Stimulated activated naive CD8-positive, alpha-beta T cell treated with anti-CD3 and anti-CD28 coated beads, Interleukin-15, amount 100 ng/mL, for 72 hours (primary cell): ENCODE measurements at regions not wholly inside any gene's neighbourhood (a gene's known extent, or its start where the extent isn't known, plus 50 kb on each side); places are given as distances from the start of the nearest gene placed in this dataset.

Source experiments
- ATAC-seq: fragments of 150-1000 bp; cut with Tn5 transposase; 2 replicates; pipeline ENCODE4 v1.10.0; 2021; ENCODE audit warnings: mild to moderate bottlenecking, moderate library complexity
- DNase-seq, 2 donors: peaks; one replicate each; pipeline ENCODE4 v3.0.0; 2021 to 2022
- H3K27ac Mint-ChIP-seq, 2 donors: one replicate each; pipeline ENCODE4 v1.8.0; 2022; ENCODE audit warnings: mild to moderate bottlenecking in 2 of 2, mixed read lengths in 2 of 2, moderate library complexity in 2 of 2
- H3K27me3 Mint-ChIP-seq: one replicate; pipeline ENCODE4 v1.8.0; 2022; ENCODE audit warnings: mixed read lengths
- H3K4me1 Mint-ChIP-seq: one replicate; pipeline ENCODE4 v1.8.0; 2022; ENCODE audit warnings: mild to moderate bottlenecking, mixed read lengths
- H3K4me3 Mint-ChIP-seq, 2 donors: one replicate each; pipeline ENCODE4 v1.8.0; 2022; ENCODE audit warnings: mild to moderate bottlenecking in 2 of 2, mixed read lengths in 2 of 2, moderate library complexity in 1 of 2
- H3K9me3 Mint-ChIP-seq, 2 donors: one replicate each; pipeline ENCODE4 v1.8.0; 2022; ENCODE audit warnings: mixed read lengths in 2 of 2

DNA sequence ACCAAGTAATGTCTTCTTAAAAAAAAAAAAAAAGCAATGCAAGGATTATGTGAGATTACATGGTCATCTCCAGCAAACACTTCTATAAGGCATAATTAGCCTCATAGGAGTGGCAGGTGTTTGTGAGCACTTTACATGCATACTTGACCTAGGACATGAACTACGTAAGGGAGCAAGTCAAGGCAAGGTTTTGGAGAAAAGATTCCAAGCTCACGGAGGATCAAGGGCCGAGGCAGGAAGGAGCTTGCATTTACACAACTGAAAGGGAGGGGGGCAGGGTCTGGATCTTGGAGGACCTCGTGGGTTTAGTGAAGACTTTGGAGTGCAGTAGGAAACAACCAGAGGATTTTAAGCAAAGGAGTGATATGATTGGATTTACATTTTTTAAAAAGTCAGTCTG lies 112.5 kb downstream of the CCER1 start:
- no peak overlapping the region for H3K4me3 Mint-ChIP-seq
- no peaks in the 10 kb centered on the region for H3K27me3 Mint-ChIP-seq
- DNase-seq (no peak), ATAC-seq (no peak)
- H3K4me1 Mint-ChIP-seq = no peaks in the 10 kb centered on the region
- no peak overlapping the region for H3K27ac Mint-ChIP-seq
- H3K9me3 Mint-ChIP-seq = no peaks in the 10 kb centered on the region

DNA sequence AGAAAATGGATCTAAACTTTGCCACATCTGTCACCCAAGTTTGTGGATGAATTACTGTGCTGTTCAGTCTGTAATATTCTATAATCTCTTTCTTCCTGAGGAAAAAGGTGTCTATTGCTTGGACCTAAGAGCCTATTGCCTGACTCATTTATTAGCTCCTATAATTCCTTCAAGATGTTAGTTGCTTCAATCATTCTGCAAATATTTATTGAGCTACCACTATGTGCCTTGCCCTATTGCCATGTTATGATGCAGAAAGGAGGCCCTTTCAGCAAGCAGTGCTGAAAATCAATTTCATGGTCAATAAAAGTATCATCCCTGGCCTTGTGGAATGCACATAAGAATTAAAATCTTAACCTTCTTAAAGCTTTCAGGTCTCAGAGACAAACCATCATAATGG lies 113.6 kb downstream of the CCER1 start:
- Mint-ChIP-seq H3K27me3 (no peaks in the 10 kb centered on the region), H3K4me3 (no peak overlapping the region), H3K4me1 (no peaks in the 10 kb centered on the region), H3K27ac (no peak overlapping the region), H3K9me3 (no peaks in the 10 kb centered on the region)
- no peak for ATAC-seq
- DNase-seq = no peak

DNA sequence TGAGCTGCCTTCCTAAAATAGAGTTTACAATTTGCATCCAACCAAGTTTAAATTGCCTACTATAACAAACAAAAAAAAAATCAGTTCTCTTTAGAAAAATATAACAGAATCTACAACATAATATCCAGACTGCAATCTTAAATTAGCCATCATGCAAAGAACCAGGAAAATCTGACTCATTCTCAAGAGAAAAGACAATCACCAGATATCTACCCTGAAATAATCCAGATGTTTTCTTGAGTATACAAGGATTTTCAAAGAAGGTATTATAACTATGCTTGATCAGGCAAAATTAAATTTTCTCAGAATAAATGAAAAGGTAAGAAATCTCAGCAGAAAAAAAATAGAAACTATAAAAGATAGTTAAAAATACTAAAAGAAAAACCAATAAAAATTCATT lies 115.6 kb downstream of the CCER1 start:
- H3K27me3 Mint-ChIP-seq = no peaks in the 10 kb centered on the region
- ATAC-seq (no peak), DNase-seq (no peak)
- H3K4me1 Mint-ChIP-seq = no peaks in the 10 kb centered on the region
- no peaks in the 10 kb centered on the region for H3K9me3 Mint-ChIP-seq
- no peak overlapping the region for H3K4me3 Mint-ChIP-seq
- no peak overlapping the region for H3K27ac Mint-ChIP-seq

DNA sequence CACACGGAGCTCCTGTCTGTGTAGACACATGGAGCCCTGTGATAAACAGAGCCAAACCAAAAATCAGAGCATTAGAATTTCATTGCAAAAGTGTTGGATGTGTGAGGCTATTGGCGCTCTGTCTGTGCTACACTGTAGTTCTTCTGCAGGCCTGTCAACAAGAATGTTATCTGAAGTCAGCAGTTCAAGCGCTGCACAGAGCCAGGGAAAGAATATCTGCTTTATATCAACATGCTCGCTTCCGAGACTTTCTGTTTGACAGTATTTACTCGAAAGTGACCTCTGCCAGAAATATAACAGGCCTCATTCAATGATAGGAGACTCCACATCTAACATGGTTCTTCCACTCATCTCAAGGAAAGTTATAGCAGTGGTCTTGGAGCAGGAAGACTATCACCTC lies 118.3 kb downstream of the CCER1 start:
- Mint-ChIP-seq H3K4me1 (no peaks in the 10 kb centered on the region), H3K27me3 (peaks cover 10% of the 10 kb centered on the region), H3K9me3 (no peaks in the 10 kb centered on the region), H3K4me3 (no peak overlapping the region), H3K27ac (no peak overlapping the region)
- DNase-seq (no peak), ATAC-seq (no peak)

DNA sequence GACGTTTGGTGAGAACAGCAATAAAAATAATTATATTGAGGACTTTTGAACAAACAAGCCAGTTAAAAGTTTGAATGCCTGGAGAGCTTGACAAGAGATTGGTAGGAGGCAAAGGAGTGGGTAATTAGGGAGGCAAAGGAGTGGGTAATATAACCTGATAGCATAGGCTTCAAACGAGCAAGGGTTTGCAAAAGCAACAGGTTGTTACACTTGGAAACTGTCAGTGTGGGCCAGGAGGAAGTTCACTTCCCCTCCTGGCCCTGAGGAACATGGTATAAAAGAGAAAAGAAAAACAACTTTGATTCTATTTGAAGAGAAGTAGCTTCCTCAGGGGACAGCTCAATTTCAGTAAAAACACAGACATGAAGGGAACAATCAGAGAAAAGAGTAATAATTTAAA lies 121.7 kb downstream of the CCER1 start:
- no peak for DNase-seq
- no peak overlapping the region for H3K4me3 Mint-ChIP-seq
- no peaks in the 10 kb centered on the region for H3K9me3 Mint-ChIP-seq
- no peaks in the 10 kb centered on the region for H3K4me1 Mint-ChIP-seq
- H3K27me3 Mint-ChIP-seq = peaks cover 12% of the 10 kb centered on the region
- no peak overlapping the region for H3K27ac Mint-ChIP-seq
- no peak for ATAC-seq

DNA sequence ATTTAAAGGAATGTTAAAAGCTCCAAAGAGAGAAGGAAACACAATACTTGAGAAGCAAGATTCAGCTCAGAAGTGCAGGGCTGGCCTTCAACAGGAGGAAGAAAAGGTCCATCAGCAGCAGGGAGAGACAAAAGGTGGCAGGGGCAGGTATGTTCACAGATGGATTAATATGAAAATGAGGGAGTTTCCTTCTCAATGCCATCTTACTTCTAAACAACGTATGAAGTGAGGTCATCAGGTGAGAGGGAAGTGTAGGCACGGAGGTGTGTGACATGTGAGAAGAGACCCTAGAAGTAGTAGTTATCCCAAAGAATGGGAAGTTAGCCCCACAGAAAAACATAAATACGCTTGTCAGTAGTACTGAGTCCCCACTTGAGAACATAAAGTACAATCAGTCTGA lies 122.5 kb downstream of the CCER1 start:
- Mint-ChIP-seq H3K27me3 (peaks cover 12% of the 10 kb centered on the region), H3K27ac (no peak overlapping the region), H3K9me3 (no peaks in the 10 kb centered on the region), H3K4me1 (no peaks in the 10 kb centered on the region), H3K4me3 (no peak overlapping the region)
- DNase-seq (no peak), ATAC-seq (no peak)

DNA sequence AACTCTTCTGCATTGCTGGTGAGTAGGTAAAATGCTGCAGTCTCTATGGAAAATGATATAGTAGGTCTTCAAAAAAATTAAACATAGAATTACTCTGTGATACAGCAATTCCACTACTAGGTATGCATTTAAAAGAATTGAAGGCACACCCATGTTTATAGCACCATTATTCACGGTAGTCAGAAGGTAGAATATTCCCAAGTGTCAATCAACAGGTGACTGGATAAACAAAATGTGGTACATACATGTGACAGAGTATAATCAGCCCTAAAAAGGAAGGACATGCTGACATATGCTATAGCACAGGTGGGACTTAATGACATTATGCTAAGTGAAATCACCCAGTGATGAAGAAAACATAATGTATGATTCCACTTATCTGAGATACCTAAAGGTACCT lies 123.3 kb downstream of the CCER1 start:
- H3K27ac Mint-ChIP-seq = no peak overlapping the region
- no peaks in the 10 kb centered on the region for H3K9me3 Mint-ChIP-seq
- no peaks in the 10 kb centered on the region for H3K4me1 Mint-ChIP-seq
- ATAC-seq = no peak
- no peak overlapping the region for H3K4me3 Mint-ChIP-seq
- peaks cover 12% of the 10 kb centered on the region for H3K27me3 Mint-ChIP-seq
- DNase-seq = no peak

DNA sequence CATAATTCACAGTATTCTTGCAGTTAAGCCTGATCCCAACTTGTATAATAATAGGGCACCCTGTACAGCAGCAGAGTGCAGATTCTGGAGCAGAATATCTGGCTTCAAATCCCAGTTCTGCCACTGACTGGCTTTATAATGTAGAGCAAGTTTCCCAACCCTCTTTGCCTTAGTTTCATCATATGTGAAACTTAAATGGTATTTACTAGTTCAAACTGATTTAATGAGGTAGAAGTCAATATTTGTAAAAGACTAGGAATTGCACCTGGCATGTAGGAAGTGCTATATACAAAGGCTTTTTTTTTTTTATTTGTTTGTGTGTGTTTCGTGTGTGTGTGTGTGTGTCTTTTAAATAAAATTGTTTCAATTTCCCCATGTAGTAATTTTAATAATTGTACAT lies 125.9 kb downstream of the CCER1 start:
- Mint-ChIP-seq H3K27me3 (peaks cover 12% of the 10 kb centered on the region), H3K4me3 (no peak overlapping the region), H3K4me1 (no peaks in the 10 kb centered on the region), H3K9me3 (no peaks in the 10 kb centered on the region), H3K27ac (no peak overlapping the region)
- DNase-seq (no peak), ATAC-seq (no peak)

DNA sequence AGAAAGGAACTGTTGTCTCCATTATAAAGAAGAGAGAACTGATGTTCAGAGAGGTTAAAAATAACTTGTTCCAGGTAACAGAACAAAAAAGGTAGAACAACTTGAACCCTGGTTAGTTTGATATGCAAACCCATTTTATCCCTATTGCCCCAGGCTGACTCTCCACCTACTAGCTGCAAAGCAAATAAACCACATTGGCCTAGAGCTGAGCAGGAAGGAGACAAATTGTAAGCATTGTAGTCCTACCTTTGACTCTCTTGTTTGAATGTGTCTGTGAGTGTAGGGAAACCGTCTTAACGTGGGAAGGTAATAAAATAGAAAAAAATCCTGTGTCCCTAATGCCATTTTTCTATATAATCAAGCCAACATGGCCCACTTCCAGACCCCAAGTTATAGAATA lies 126.4 kb downstream of the CCER1 start:
- H3K4me1 Mint-ChIP-seq = no peaks in the 10 kb centered on the region
- peaks cover 12% of the 10 kb centered on the region for H3K27me3 Mint-ChIP-seq
- DNase-seq = no peak
- no peak overlapping the region for H3K27ac Mint-ChIP-seq
- no peak for ATAC-seq
- H3K9me3 Mint-ChIP-seq = no peaks in the 10 kb centered on the region
- H3K4me3 Mint-ChIP-seq = no peak overlapping the region

DNA sequence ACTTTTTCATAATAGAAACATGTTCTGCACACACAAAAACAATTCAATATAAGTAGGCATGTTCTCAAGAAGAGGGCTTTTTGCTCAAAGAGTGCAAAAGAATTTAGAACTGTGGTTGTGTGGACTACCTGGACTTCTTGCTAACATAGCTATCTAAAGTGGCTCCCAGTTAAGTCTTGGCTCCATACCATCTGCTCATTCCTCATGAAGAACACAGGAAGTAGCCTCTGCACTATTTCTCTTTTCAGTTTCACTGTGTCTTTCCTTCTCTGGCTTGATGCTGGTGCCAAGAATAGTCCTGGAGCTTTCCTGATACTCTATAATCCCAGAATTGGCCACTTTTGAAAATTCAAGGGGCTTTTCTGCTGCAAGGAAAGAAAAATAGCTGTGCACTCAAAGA lies 127.4 kb downstream of the CCER1 start:
- Mint-ChIP-seq H3K9me3 (no peaks in the 10 kb centered on the region), H3K4me3 (no peak overlapping the region), H3K4me1 (no peaks in the 10 kb centered on the region), H3K27ac (no peak overlapping the region), H3K27me3 (peaks cover 10% of the 10 kb centered on the region)
- no peak for DNase-seq
- ATAC-seq = no peak

DNA sequence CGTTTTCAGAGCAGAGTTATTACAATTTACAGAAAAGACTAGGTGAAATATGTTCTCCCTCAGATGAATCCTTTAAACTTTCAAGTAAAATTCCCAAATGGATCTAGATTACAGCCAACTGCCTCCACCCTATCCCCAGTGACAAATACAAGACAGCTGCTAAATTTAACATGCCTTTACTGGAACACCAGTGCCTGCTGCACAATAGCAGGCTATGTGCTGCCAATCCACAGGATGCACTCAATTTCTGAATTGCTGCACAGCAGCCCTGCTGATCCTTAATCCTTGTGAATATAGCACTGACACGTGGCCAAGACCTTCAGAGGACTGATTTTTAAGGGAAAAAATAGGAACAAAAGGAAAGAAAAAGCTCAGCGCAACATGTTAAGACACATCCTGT lies 128.9 kb downstream of the CCER1 start:
- H3K27me3 Mint-ChIP-seq = no peaks in the 10 kb centered on the region
- no peak for ATAC-seq
- H3K4me3 Mint-ChIP-seq = no peak overlapping the region
- H3K4me1 Mint-ChIP-seq = no peaks in the 10 kb centered on the region
- H3K27ac Mint-ChIP-seq = no peak overlapping the region
- no peak for DNase-seq
- H3K9me3 Mint-ChIP-seq = no peaks in the 10 kb centered on the region

DNA sequence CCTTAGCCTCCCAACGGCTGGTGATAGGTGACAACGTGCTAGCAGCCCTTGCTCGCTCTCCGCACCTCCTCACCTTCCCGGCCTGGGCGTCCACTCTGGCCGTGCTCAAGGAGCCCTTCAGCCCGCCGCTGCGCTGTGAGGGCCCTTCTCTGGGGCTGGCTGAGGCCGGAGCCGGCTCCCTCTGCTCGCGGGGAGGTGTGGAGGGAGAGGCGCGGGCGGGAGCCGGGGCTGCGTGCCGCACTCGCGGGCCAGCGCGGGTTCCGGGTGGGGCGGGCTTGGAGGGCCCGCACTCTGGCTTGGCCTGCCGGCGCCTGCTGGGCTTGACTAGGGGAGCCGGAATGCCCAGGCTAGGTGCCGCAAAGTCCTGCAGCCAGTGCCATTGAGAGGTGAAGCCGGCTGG lies 131.1 kb downstream of the CCER1 start:
- Mint-ChIP-seq H3K27me3 (no peaks in the 10 kb centered on the region), H3K9me3 (no peaks in the 10 kb centered on the region), H3K4me3 (no peak overlapping the region), H3K4me1 (no peaks in the 10 kb centered on the region), H3K27ac (no peak overlapping the region)
- no peak for DNase-seq
- no peak for ATAC-seq

DNA sequence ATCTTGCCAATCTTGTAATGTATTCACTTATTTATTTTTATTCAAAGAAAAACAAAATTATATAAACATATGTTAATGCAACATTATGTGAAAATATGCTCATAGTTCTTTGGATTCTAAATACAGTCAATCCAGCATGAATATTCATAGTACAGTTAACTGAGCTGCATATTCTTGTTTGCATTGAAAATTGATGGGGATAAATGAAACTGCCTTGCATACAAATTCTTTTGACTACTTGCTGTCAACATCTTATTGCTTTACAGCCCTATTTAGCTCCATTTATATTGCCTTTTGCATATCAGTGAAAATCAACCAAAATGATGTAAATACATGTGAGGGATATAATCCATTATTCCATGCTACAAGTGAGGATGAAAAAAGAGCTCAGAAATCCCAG lies 135.3 kb downstream of the CCER1 start:
- Mint-ChIP-seq H3K27ac (no peak overlapping the region), H3K27me3 (no peaks in the 10 kb centered on the region), H3K9me3 (peaks cover 0 to 4% of the 10 kb centered on the region in 2 donors), H3K4me1 (no peaks in the 10 kb centered on the region), H3K4me3 (no peak overlapping the region)
- DNase-seq = no peak
- ATAC-seq = no peak

DNA sequence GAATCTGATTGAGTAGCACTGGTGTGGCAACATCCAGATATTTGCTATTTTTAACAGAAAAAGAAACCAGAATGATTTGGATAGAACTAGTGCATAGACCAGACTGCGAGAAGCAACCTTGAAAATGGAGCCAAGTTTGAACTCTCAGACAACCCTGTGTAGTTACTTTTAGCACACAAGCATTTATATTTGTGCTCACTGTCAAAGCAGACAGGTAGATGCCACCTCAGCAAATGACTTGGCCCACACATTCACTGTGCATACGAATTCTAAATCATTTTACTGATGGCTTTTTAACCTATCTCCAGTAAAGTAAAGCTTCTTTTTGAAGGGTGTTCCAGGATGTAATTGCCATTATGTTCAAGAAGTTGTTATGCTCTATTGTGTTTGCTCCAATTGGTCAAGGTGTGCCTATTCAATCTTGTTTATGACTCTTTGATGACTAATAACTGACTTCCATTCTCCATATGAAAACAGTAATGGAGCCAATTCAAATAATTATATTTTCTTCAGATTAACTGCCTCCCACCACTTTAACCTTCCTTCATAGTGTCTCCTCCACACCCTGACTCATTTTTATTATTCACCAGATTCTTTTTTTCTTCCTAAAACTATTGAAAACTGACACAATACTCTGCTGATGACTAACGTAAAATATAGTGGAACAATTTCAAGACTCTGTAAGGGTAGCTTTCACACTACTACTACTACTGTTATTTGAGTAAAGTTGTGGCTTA lies 138.5 kb downstream of the CCER1 start:
- Mint-ChIP-seq H3K4me1 (no peaks in the 10 kb centered on the region), H3K4me3 (no peak overlapping the region), H3K9me3 (peaks cover 4 to 6% of the 10 kb centered on the region in 2 donors), H3K27me3 (no peaks in the 10 kb centered on the region), H3K27ac (no peak overlapping the region)
- ATAC-seq (no peak), DNase-seq (no peak)

DNA sequence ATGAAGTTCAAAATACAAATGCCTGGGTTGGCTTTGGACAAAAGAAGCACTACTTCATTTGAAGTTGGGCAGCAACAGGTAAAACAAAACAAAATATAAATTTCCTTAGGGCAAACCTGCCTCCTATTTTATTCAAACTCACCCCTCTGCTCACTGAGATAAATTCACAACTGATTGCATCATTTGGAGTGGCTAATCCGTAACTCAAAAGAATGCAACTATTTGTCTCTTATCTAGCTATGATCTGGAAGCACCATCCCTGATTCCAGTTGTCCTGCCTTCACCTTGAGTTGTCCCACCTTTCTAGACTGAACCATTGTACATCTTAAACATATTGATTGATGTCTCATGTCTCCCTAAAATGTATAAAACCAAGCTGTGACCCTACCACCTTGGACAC lies 145.0 kb downstream of the CCER1 start:
- Mint-ChIP-seq H3K27ac (no peak overlapping the region), H3K9me3 (peaks cover 0 to 6% of the 10 kb centered on the region in 2 donors), H3K27me3 (no peaks in the 10 kb centered on the region), H3K4me3 (no peak overlapping the region), H3K4me1 (no peaks in the 10 kb centered on the region)
- ATAC-seq = no peak
- no peak for DNase-seq

DNA sequence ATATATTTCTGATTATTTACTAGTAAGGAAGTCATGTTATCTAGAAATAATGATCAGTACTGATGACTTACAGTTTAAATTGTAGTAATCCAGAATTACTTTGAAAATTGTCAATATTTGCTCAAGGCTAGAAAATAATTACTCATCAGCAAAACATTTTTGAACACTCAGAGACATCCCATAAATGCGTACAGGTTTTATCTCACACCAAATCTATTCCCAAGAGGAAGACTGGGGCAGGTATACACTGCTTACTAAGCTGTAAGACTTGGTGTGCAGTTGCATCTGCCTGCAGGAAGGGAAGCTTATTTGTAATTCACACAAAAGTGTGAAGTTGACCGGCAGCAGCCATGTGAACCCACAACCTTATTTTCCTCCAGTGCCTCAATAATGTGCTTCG lies 146.4 kb downstream of the CCER1 start:
- no peaks in the 10 kb centered on the region for H3K4me1 Mint-ChIP-seq
- no peak for DNase-seq
- H3K9me3 Mint-ChIP-seq = peaks cover 0 to 3% of the 10 kb centered on the region in 2 donors
- no peak overlapping the region for H3K27ac Mint-ChIP-seq
- ATAC-seq = no peak
- no peaks in the 10 kb centered on the region for H3K27me3 Mint-ChIP-seq
- no peak overlapping the region for H3K4me3 Mint-ChIP-seq

DNA sequence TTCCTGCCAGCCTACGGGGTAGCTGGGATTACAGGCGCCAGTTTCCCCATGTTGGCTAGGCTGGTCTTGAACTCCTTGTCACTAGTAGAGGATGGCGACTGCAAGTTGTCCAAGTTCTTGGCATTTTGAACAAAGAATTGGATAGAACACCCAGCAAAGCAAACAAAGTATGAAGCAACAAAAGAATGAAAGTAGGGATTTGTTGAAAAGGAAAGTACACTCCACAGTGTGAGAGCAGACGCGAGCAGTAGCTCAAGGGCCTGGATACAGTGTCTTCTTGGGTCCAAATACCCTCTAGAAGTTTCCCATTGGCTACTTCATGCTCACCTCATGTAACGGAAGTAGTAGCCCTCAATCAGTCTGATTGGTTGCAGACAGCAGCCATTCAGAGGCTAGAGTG lies 152.2 kb downstream of the CCER1 start:
- no peaks in the 10 kb centered on the region for H3K4me1 Mint-ChIP-seq
- H3K9me3 Mint-ChIP-seq = no peaks in the 10 kb centered on the region
- H3K27me3 Mint-ChIP-seq = no peaks in the 10 kb centered on the region
- H3K27ac Mint-ChIP-seq = no peak overlapping the region
- ATAC-seq (no peak), DNase-seq (no peak)
- H3K4me3 Mint-ChIP-seq = no peak overlapping the region
